Stimulated activated CD4-positive, alpha-beta T cell treated with anti-CD3 and anti-CD28 coated beads, Interleukin-12 subunit alpha, Interleukin-12 subunit beta, amount 100 ng/mL, for 24 hours (primary cell): ENCODE measurements at regions not wholly inside any gene's neighbourhood (a gene's known extent, or its start where the extent isn't known, plus 50 kb on each side); places are given as distances from the start of the nearest gene placed in this dataset.
A peak's percentile ranks its signal among the peaks of the same experiment; 100 is the strongest.

Experiments
- DNase-seq, 2 experiments: peaks; one replicate each; pipeline ENCODE4 v3.0.0-alpha.2; 2020; ENCODE audit warnings: low read depth in 2 of 2

DNA sequence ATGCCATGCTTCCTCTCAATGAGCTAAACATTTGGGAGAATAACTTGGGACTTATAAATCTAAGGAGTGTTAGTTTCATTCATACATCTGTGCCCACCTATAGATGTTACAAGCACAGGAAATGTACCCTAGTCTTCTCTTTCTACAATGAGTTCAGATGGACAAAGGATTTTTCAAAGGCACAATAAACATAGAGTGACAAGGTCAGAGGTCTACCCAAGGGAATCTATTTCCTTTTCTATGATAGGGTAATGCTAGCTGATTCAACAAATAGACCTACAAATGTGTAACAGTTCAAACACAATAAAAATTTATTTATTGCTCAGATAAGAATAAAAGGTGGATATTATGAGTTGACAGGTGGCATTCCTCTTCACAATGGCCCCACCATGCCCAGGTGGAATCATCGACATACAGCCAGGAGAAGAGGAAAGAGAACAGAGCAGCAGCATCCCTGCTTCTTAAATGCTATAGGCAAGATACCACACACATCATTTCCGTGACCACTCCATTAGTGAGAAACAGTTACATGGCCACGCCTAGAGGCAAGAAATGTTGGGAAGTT, 421.8 kb downstream of the HNRNPD start:
- no peak for DNase-seq

- no peak for DNase-seq
Observed at GRCh38 chr4:81946996-81947395, 426.8 kb downstream of the HNRNPD start.

DNA sequence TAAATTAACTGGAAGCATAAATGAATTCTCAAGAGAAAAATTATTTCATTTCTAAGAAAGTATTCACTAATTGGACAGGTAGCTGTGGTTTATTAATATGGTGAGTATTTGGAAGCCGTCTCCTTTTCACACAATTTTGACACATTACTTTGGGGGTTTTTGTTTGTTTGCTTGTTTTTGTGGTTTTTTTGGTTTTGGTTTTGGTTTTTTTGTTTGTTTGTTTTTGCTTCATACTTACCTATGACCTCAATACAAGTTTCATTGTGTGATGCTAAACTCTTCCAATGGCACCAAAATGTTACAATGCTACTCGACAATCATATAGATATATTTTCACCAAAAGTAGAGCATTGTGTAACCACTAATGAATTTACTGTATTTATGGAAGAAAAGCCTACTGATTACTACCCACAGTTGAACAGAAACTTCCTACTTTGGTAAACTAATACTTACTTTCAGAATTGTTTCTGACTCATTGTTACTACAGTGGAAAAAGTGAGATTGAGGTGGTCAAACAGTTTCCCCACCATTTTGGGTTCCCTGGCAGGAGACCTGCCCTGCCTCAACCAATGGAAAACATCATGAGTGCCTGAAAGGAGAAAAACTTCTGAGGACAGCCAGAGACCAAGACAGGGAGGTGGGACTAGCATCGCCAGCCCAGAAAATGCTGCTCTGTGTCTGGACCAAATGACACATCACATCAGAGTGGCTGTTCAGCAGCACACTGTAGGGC, 443.1 kb downstream of the HNRNPD start:
- no peak for DNase-seq

GRCh38 chr4:81923140-81923539, 450.7 kb downstream of the HNRNPD start:
- DNase-seq: no peak

DNA sequence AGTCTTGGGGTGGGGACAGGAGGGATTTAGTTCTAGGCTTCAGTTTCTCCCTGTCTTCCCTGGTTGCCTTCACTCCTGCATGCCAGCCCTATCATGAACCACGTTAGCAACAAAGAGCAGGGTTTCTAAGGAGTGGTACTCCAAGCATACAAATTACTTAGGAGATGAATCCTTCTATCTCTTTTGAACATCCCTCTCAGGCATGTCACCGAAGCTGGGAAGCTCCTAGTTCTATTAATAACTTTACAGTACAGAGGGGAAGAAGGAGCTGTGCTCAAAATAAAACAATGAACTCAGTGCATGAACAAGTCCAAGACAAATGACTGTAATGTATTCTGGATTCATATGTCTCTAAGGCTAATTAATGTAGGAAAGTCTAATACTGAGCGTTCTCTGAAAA, 450.6 kb upstream of the RASGEF1B start:
- no peak for DNase-seq

DNA sequence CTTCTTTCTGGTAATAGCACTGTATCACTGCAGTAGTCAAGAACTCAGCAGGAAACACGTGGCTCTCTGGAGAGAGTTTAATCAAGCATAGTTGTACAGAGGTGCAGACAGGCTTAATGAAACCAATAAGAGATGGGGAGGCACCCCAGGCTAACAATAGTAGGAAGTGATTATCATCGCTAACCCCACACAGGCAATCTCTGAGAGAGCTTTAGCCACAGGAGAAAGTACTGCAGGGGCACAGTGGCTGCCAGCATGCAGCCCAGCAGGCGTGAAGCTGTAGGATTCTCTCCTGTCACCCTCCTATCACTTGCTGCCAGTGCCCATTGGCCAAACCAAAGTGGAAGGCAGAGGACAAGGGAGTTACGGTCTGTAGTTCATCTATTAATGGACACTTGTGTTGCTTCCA, 450.0 kb upstream of the RASGEF1B start:
- DNase-seq: no peak

DNA sequence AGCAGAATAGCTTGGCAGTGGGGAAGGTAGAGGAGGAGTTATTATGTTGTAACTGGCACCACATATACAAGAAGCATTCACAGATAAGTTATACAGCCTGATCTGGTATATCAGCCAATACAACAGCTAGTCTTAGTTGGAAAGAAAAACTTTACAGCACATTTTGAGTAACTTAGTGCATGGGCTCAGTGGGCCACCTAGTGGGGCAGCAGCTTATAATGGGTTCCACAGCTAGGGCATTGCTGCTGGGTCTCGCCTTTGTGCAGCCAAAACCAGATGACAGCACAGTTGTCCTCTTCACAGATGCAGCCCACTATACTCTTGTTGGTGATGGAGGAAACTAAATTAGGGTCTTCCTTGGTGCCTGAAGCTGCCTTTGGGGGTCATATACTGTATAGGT, 448.1 kb upstream of the RASGEF1B start:
- DNase-seq: no peak

DNA sequence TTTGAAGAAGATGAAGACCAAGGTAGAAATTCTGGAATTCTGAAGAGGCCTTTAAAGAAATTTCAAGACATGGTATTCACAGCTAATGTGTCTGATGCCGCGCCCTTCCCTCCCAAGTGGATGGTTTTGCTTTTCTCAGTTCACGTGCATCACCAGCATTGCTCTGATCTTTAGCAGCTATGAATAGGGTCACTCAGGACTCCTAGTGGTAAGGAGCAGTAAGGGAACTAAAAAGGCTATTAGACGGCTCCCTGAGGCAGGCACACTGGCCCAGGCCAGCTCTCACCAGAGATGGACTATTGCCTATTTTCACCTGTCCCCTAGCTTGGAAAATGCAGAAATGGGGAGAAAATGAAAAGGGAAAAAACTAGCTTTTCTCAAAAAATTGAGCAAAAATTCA, 447.5 kb upstream of the RASGEF1B start:
- DNase-seq: no peak

- DNase-seq: no peak
Observed at GRCh38 chr4:81915430-81915829, 443.7 kb upstream of the RASGEF1B start.

DNA sequence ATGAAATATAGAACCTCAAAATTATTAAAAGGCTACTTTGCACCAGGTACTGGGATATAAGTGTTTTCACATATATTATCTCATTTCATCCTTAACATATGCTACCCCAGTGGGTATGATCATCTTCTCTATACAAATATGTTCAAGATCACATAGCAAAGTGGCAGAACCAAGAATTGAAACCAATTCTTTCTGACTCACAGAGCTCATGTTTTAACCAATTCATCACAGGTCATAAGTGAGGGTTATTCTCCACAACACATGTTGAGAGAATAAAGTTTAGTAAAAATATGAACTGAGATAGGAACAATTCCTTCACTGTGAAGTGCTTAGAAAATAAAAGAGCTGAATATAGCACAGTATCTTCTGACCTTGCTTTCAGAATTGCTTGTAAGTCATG, 442.9 kb upstream of the RASGEF1B start:
- DNase-seq: no peak

GRCh38 chr4:81913427-81913879, 441.7 kb upstream of the RASGEF1B start:
- peak; percentile 6 to 38 for DNase-seq

- no peak for DNase-seq
Observed at GRCh38 chr4:81912376-81913030, 440.8 kb upstream of the RASGEF1B start.

GRCh38 chr4:81906905-81907304, 435.2 kb upstream of the RASGEF1B start:
- no peak for DNase-seq

DNA sequence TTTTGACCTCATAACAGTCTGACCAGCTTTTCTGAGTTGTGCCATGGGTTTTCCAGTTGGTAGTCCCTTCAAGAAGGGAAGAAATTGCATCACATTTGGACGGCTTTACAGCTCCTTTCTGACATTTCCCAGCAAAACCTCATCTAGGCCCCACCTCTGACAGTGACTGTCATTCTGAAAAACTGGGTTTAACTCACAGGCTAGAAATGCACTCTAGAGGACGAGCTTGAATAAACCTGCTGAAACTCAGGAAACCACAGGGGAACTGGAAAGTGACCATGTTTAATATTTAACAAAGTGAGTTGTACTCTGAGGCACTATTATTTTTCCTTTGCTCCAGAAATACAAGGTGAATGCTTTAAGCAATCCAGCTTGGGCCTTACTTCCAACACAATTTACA, 434.3 kb upstream of the RASGEF1B start:
- no peak for DNase-seq

GRCh38 chr4:81904121-81904520, 432.4 kb upstream of the RASGEF1B start:
- no peak for DNase-seq

- no peak for DNase-seq
Observed at GRCh38 chr4:81903212-81903611, 431.5 kb upstream of the RASGEF1B start.

GRCh38 chr4:81898862-81899504, 427.3 kb upstream of the RASGEF1B start:
- no peak for DNase-seq

DNA sequence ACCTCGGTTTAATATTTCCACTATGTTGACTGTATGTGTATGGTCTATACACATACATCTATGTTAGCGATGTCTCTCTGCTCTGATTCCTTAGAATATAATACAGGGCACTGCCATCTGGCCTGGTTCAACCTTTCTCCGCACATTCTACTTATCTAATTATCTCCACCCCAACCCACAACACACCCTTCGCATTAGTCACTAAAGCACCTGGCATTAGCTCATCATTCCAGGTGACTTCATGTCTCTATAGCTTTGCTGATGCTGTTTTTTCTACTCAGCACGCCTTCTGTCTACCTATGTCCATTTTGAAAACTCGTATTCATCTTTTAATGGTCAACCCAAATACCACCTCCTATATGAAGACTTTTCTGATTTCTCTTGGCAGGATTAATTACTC, 425.2 kb upstream of the RASGEF1B start:
- DNase-seq: no peak

GRCh38 chr4:81891005-81891996, 419.6 kb upstream of the RASGEF1B start:
- DNase-seq: no peak

GRCh38 chr4:81884986-81885385, 413.3 kb upstream of the RASGEF1B start:
- no peak for DNase-seq
